Activated CD8-positive, alpha-beta memory T cell treated with anti-CD3 and anti-CD28 coated beads for 36 hours (primary cell): ENCODE measurements at regions not wholly inside any gene's neighbourhood (a gene's known extent, or its start where the extent isn't known, plus 50 kb on each side); places are given as distances from the start of the nearest gene placed in this dataset.
"Not testable (repeated sequence)": the region's sequence is repeated elsewhere in the genome, so short reads cannot be mapped to it uniquely, and the experiment has no call there.

Experiments used
- CTCF ChIA-PET: fragments of 350-600 bp; sonication (Branson Sonifier 250); formaldehyde crosslinking; loops from one replicate; lab custom pipeline; 2021; ENCODE audit warnings: antibody characterized with exemption; lab: Charles Lee
- POLR2A ChIA-PET: fragments of 350-600 bp; sonication (Branson Sonifier 250); formaldehyde crosslinking; loops from one replicate; lab custom pipeline; 2021; ENCODE audit warnings: antibody characterized with exemption; lab: Charles Lee

GRCh38 chr9:83141887-83142286 is 78.9 kb upstream of the RASEF start:
- POLR2A ChIA-PET = no interaction called here
- CTCF ChIA-PET = no interaction called here

DNA sequence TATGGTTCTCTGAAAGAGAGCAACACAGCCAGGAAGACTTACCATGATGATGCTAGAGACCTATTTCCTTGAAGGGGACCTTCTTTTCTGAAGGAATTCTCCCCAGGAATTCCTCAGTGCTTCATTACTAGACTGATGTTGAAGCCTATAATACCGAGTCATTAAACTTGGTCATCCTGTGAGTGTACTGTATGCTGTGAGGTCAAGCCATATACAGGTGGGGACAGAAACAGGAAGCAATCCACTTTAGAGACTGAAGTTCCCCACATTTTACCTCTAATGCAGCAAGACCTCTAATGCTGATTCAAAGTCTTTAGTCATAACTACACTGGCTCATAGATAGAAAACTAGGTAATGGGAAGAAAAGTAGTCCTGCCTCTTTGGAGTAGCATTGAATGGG is 77.1 kb upstream of the RASEF start:
- ChIA-PET POLR2A (no interaction called here), CTCF (no interaction called here)

DNA sequence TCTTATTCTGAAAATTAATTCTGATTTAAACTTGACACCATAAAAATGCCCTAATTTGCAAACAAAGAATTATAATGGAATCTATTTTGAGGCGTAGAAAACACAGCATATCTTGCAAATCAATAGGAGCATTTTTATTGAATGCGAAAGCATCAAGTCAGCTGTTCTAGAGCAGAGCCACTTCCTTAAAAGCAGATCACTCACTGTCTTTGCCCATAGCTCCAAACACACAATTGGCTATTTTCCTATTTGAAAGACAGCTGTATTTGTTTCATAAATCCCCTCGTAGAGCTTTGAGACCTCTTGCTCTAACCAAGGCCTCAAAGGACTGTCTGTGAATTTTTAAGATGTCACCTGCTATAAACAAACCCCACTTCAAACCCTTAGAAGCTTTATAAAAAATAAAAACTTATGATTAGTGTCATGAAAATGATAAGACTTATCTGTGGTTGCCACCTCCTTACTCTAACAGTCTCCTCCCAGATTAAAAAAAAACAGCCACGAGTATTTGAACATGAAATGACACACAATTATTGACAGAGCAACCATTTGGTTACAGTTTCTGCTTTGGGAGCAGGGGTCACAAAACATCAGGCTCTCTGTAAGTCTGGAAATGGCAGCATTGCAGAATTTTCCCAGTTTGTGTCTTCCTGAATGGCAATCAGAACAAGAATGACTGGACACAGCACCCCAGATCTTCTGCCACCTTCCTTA is 75.6 kb upstream of the RASEF start:
- ChIA-PET CTCF (no interaction called here), POLR2A (no interaction called here)

- ChIA-PET POLR2A (no interaction called here), CTCF (no interaction called here)
Measured at GRCh38 chr9:83133316-83133715, 70.4 kb upstream of the RASEF start.

GRCh38 chr9:83132768-83133167 is 69.8 kb upstream of the RASEF start:
- ChIA-PET POLR2A (no interaction called here), CTCF (no interaction called here)

- ChIA-PET CTCF (no interaction called here), POLR2A (no interaction called here)
Measured at GRCh38 chr9:83130541-83130940, 67.6 kb upstream of the RASEF start.

DNA sequence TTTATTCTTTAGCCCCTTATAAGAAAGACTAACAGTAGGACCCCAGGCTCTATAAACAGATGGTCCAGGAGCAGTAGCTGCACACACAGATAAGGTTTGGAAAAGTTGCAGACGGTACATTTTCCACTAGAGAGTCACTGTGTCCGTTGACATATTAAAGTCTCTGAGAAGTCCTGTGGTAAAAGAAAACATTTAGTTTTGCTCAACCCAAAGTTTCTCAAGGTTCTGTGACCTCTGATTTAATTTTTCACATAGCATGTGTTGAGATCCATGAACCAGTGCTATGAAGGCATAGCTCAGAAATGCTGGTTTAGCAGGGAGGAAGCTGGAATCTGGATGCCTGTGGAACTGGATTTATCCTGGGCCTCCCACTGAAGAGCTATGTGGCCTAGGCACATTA is 62.7 kb upstream of the RASEF start:
- ChIA-PET POLR2A (no interaction called here), CTCF (no interaction called here)

GRCh38 chr9:83119873-83120272 is 56.9 kb upstream of the RASEF start:
- CTCF ChIA-PET = no interaction called here
- POLR2A ChIA-PET = no interaction called here

DNA sequence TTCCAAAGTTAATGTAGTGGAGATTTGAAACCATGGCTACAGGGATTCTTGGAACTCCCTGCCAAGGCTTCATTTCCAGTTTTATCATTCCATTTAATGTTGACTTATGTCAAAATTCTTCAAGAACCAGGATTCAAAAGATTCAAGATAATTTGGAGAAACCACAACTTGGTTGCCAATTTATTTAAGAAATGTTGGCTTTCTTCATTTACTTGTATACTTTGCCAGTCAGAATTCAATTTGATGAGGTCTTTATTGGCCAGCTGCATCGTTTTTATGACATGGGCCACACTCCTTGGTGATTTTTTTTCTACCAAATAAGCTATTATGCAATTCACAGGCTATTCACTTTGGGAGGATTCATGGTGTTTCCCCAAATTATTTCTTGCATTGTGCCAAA is 53.1 kb upstream of the RASEF start:
- ChIA-PET CTCF (no interaction called here), POLR2A (no interaction called here)

GRCh38 chr9:83113445-83113844 is 50.5 kb upstream of the RASEF start:
- POLR2A ChIA-PET, CTCF ChIA-PET: not testable (repeated sequence)
